Aorta (tissue), 5 donors: ENCODE measurements at regions not wholly inside any gene's neighbourhood (a gene's known extent, or its start where the extent isn't known, plus 50 kb on each side); places are given as distances from the start of the nearest gene placed in this dataset.

ENCODE experiments used
- ATAC-seq: fragments of 200-7000 bp; cut with Tn5 transposase; one replicate; pipeline ENCODE4 v1.9.1; 2022; ENCODE audit warnings: moderate library complexity; ENCODE audit not compliant: low FRiP score
- DNase-seq, 2 donors: peaks; one replicate each; pipeline ENCODE4 v3.0.0-alpha.2; 2020
- H3K27ac ChIP-seq, 2 donors: one replicate each; pipeline ENCODE4 v1.5.1; 2013; ENCODE audit warnings: low read length in 2 of 2, mild to moderate bottlenecking in 2 of 2, moderate library complexity in 2 of 2, control low read depth in 1 of 2, inconsistent platforms in 1 of 2, low read depth in 1 of 2
- H3K27me3 ChIP-seq, 2 donors: one replicate each; pipeline ENCODE4 v1.6.1; 2013; ENCODE audit warnings: control low read depth in 1 of 2, low read length in 1 of 2, mild to moderate bottlenecking in 1 of 2, moderate library complexity in 1 of 2; ENCODE audit not compliant: insufficient read depth in 2 of 2, control insufficient read depth in 1 of 2
- H3K36me3 ChIP-seq, 2 donors: one replicate each; pipeline ENCODE4 v1.6.1; 2013; ENCODE audit warnings: control low read depth in 1 of 2, low read length in 1 of 2, mild to moderate bottlenecking in 1 of 2; ENCODE audit not compliant: insufficient read depth in 2 of 2, control insufficient read depth in 1 of 2
- H3K4me1 ChIP-seq, 2 donors: one replicate each; pipeline ENCODE4 v1.6.1; 2013; ENCODE audit warnings: low read length in 2 of 2, control low read depth in 1 of 2, mild to moderate bottlenecking in 1 of 2, moderate library complexity in 1 of 2; ENCODE audit not compliant: insufficient read depth in 2 of 2, control insufficient read depth in 1 of 2
- H3K4me3 ChIP-seq, 2 donors: one replicate each; pipeline ENCODE4 v1.5.1; 2013; ENCODE audit warnings: low read length in 2 of 2, control low read depth in 1 of 2, mild to moderate bottlenecking in 1 of 2
- H3K9me3 ChIP-seq: one replicate; pipeline ENCODE4 v1.6.1; 2013; ENCODE audit warnings: mild to moderate bottlenecking, low read length; ENCODE audit not compliant: control insufficient read depth
- WGBS, 2 donors: extraction: QIAGEN DNeasy Blood & Tissue Kit; methylation state at CpG; one replicate each; pipeline ENCODE4 v1.1.7; 2013; 5-methylcytosine and 5-hydroxymethylcytosine counted together
- intact Hi-C, 2 donors: fragments of 100-400 bp; cut with DNase I; formaldehyde crosslinking; loops; one replicate each; pipeline versions ENCODE4 v1.14.2 to v1.15.0; 2022
- donor health status: healthy with polysubstance abuse.
- donor health status: Bipolar disorder and iron deficiency.
- donor health status: DM: no; HTN: no; CAD: no.
- donor health status: DM: no; HTN: no; CAD: no.
- donor health status: DM: yes; HTN: yes; CAD: no.

DNA sequence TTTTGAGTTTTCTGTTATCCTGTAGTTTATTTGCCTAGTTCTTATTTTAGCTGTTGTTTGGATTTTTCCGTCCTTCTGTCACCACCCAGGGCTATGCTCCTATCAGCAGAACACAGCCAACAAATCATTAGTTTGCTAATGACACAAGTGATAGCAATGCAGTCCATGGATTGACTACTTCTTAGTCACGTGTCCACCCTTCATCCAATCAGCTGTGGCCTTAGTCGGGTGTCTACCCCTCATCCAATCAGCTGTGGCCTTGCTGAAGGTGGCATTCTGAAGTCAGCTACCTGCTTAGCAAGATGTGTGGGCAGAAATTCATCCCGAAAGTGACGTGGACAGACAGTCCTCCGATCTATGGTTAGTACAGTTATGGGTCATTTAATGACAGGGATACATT lies 182.3 kb downstream of the GALC start:
- Histone ChIP-seq H3K36me3 (no peaks in the 10 kb centered on the region), H3K27ac (no peak overlapping the region), H3K27me3 (no peaks in the 10 kb centered on the region), H3K4me1 (no peaks in the 10 kb centered on the region), H3K4me3 (no peak overlapping the region), H3K9me3 (peaks cover 2% of the 10 kb centered on the region)
- WGBS, 2 donors: 74 to 81% methylated on average over 6 of the region's 6 CpGs
- DNase-seq (no peak), ATAC-seq (no peak)
- intact Hi-C loops: no loop called here

GRCh38 chr14:87809261-87809660 lies 183.7 kb downstream of the GALC start:
- H3K9me3 ChIP-seq: peaks cover 2% of the 10 kb centered on the region
- no peaks in the 10 kb centered on the region for H3K27me3 ChIP-seq
- H3K4me3 ChIP-seq: no peak overlapping the region
- no peak for DNase-seq
- 71 to 89% methylated on average over 5 of the region's 5 CpGs for WGBS, 2 donors
- no peaks in the 10 kb centered on the region for H3K4me1 ChIP-seq
- intact Hi-C loops: no loop called here
- H3K36me3 ChIP-seq: no peaks in the 10 kb centered on the region
- no peak overlapping the region for H3K27ac ChIP-seq
- no peak for ATAC-seq

DNA sequence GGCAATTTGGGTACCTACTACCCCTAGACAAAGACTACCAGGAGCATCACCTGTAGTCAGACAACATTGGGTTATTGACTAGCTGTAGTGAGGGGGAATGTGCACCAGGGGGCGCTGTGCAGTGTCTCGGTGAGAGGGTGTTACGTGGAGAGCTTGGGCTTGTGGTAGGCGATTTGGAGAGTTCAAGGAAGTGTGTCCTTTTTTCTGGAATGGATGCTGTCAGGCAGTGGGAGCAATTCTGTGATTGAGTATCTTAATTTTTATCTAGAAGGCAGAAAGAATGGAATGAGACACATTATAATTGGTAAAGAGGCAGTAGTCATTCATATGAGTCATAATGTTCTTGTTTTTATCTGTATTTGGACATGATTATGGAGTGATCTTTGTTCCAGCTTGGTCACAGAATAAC lies 187.7 kb downstream of the GALC start:
- H3K27ac ChIP-seq: no peak overlapping the region
- DNase-seq (peak in 1 of 2 donors; percentile 45), ATAC-seq (peak; percentile 48)
- WGBS, 2 donors: 5 to 7% methylated on average over 4 of the region's 4 CpGs
- peaks cover 2% of the 10 kb centered on the region for H3K9me3 ChIP-seq
- H3K27me3 ChIP-seq: no peaks in the 10 kb centered on the region
- H3K4me3 ChIP-seq: no peak overlapping the region
- no peaks in the 10 kb centered on the region for H3K36me3 ChIP-seq
- intact Hi-C loops: no loop called here
- H3K4me1 ChIP-seq: no peaks in the 10 kb centered on the region

DNA sequence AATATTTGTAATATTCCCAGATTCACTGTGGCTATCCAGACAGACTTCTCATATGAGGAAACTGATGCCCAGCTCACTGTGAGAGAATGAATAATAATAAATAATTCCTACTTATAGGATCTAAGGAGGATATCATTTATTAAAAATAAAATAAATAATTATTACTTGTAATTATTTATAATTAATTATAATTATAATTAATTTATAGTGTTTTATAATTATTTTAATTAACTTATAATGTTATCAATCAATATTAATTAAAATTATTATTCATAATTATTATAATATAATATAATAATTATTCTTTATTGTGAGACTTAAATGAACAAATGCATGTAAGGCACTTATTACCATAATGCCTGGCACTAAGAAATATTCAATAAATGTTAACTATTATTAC lies 192.8 kb downstream of the GALC start:
- intact Hi-C loops: no loop called here
- Histone ChIP-seq H3K27ac (no peak overlapping the region), H3K9me3 (peaks cover 2% of the 10 kb centered on the region), H3K4me3 (no peak overlapping the region), H3K4me1 (no peaks in the 10 kb centered on the region), H3K27me3 (no peaks in the 10 kb centered on the region), H3K36me3 (no peaks in the 10 kb centered on the region)
- DNase-seq (no peak), ATAC-seq (no peak)

- no peak overlapping the region for H3K4me3 ChIP-seq
- intact Hi-C loops: no loop called here
- H3K27me3 ChIP-seq: no peaks in the 10 kb centered on the region
- DNase-seq (no peak), ATAC-seq (no peak)
- no peak overlapping the region for H3K27ac ChIP-seq
- peaks cover 2% of the 10 kb centered on the region for H3K9me3 ChIP-seq
- H3K36me3 ChIP-seq: no peaks in the 10 kb centered on the region
- H3K4me1 ChIP-seq: no peaks in the 10 kb centered on the region
- WGBS, 2 donors: 92 to 96% methylated on average over 3 of the region's 3 CpGs
Measured at GRCh38 chr14:87799400-87799799, 193.6 kb downstream of the GALC start.

GRCh38 chr14:87797001-87797400 lies 196.0 kb downstream of the GALC start:
- Histone ChIP-seq H3K9me3 (peaks cover 2% of the 10 kb centered on the region), H3K4me1 (no peaks in the 10 kb centered on the region), H3K27me3 (no peaks in the 10 kb centered on the region), H3K4me3 (no peak overlapping the region), H3K36me3 (no peaks in the 10 kb centered on the region), H3K27ac (no peak overlapping the region)
- WGBS, 2 donors: 31 to 43% methylated on average over 7 of the region's 7 CpGs
- ATAC-seq (no peak), DNase-seq (no peak)
- intact Hi-C loops: no loop called here

GRCh38 chr14:87794561-87794960 lies 198.4 kb downstream of the GALC start:
- H3K27ac ChIP-seq: no peak overlapping the region
- peaks cover 2% of the 10 kb centered on the region for H3K9me3 ChIP-seq
- no peaks in the 10 kb centered on the region for H3K4me1 ChIP-seq
- H3K27me3 ChIP-seq: no peaks in the 10 kb centered on the region
- intact Hi-C loops: no loop called here
- H3K36me3 ChIP-seq: no peaks in the 10 kb centered on the region
- DNase-seq: no peak
- no peak for ATAC-seq
- 47 to 54% methylated on average over 2 of the region's 2 CpGs for WGBS, 2 donors
- no peak overlapping the region for H3K4me3 ChIP-seq

- intact Hi-C loops: no loop called here
- DNase-seq (no peak), ATAC-seq (no peak)
- H3K4me1 ChIP-seq: no peaks in the 10 kb centered on the region
- H3K36me3 ChIP-seq: no peaks in the 10 kb centered on the region
- H3K27me3 ChIP-seq: no peaks in the 10 kb centered on the region
- no peak overlapping the region for H3K4me3 ChIP-seq
- no peak overlapping the region for H3K27ac ChIP-seq
- 76 to 80% methylated on average over 3 of the region's 3 CpGs for WGBS, 2 donors
- no peaks in the 10 kb centered on the region for H3K9me3 ChIP-seq
Measured at GRCh38 chr14:87785897-87786296, 207.1 kb downstream of the GALC start.

DNA sequence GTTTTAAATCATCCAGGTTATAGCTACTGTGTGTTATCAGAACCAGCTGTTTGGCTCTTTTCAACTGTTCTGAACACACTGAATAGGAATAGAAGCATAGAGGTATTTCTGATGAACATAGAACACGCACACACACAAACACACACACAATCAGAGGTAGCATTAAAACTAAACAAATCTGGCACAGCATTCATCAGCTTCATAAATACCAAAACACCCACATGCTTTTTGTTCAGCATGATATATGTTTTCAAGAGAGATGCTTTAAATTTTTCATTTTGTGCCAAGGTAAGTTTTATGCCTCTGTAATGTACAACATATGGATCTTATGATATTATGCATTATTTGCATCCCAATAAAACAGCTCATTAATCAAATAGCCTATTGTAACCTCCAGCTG lies 208.6 kb downstream of the GALC start:
- ATAC-seq: no peak
- intact Hi-C loops: no loop called here
- Histone ChIP-seq H3K4me1 (no peaks in the 10 kb centered on the region), H3K27ac (no peak overlapping the region), H3K4me3 (no peak overlapping the region), H3K27me3 (no peaks in the 10 kb centered on the region), H3K36me3 (no peaks in the 10 kb centered on the region), H3K9me3 (no peaks in the 10 kb centered on the region)
- 55 to 60% methylated on average over 1 of the region's 1 CpG for WGBS, 2 donors
- DNase-seq: no peak
